H1 (cell line): ENCODE measurements at regions not wholly inside any gene's neighbourhood (a gene's known extent, or its start where the extent isn't known, plus 50 kb on each side); places are given as distances from the start of the nearest gene placed in this dataset.

Source experiments
- CTCF ChIA-PET: fragments of 300-600 bp; sonication (Branson Sonifier 250); formaldehyde crosslinking; loops from one replicate; lab custom pipeline; 2021; ENCODE audit not compliant: partially characterized antibody; lab: Charles Lee
- POLR2A ChIA-PET: fragments of 300-600 bp; sonication (Branson Sonifier 250); formaldehyde crosslinking; loops from one replicate; lab custom pipeline; 2021; ENCODE audit warnings: inconsistent platforms; ENCODE audit not compliant: partially characterized antibody; lab: Charles Lee
- DNase-seq, 2 experiments: peaks; one replicate each; pipeline versions ENCODE4 v3.0.0 to v3.0.0-alpha.2; 2010 to 2022; ENCODE audit warnings: low spot score in 2 of 2, low read depth in 1 of 2, mixed read lengths in 1 of 2
- FAIRE-seq: peaks from 2 replicates; lab custom pipeline; 2011; peaks lifted over from hg19 to GRCh38; lab: Jason Lieb, UNC
- H2AFZ ChIP-seq: 2 replicates; pipeline ENCODE4 v1.8.1; 2012; ENCODE audit warnings: low read length, inconsistent platforms
- H2AK5ac ChIP-seq: 2 replicates; pipeline ENCODE4 v1.6.1; 2013; ENCODE audit warnings: low read depth, low read length
- H2BK120ac ChIP-seq: replicated peaks from 2 replicates; pipeline ENCODE3; 2013; ENCODE audit warnings: low read depth, low read length, inconsistent platforms
- H2BK12ac ChIP-seq: 2 replicates; pipeline ENCODE4 v1.6.1; 2013; ENCODE audit warnings: low read depth, low read length
- H2BK15ac ChIP-seq: 2 replicates; pipeline ENCODE4 v1.6.1; 2013; ENCODE audit warnings: low read length
- H2BK20ac ChIP-seq: 2 replicates; pipeline ENCODE4 v1.6.1; 2013; ENCODE audit warnings: low read length
- H2BK5ac ChIP-seq: 2 replicates; pipeline ENCODE4 v1.6.1; 2013; ENCODE audit warnings: low read depth, low read length
- H3K14ac ChIP-seq: 2 replicates; pipeline ENCODE4 v1.6.1; 2013; ENCODE audit warnings: inconsistent platforms; ENCODE audit not compliant: insufficient read length
- H3K18ac ChIP-seq: 2 replicates; pipeline ENCODE4 v1.6.1; 2013; ENCODE audit warnings: low read length; ENCODE audit errors: extremely low read depth
- H3K23ac ChIP-seq: 2 replicates; pipeline ENCODE4 v1.6.1; 2013; ENCODE audit warnings: inconsistent platforms; ENCODE audit not compliant: insufficient read length
- H3K23me2 ChIP-seq: 2 replicates; pipeline ENCODE4 v1.6.1; 2013; ENCODE audit warnings: low read depth, low read length
- H3K27ac ChIP-seq: 2 replicates; pipeline ENCODE4 v1.6.1; 2011; ENCODE audit warnings: low read depth, low read length, inconsistent platforms
- H3K27me3 ChIP-seq, 4 experiments: replicated peaks in 1 of 4; 1 replicate in 1 of 4; 2 replicates in 3 of 4; pipeline versions ENCODE4 v1.6.1 to v1.8.1; 2011 to 2013; ENCODE audit warnings: low read length in 3 of 4, mild to moderate bottlenecking in 3 of 4, inconsistent platforms in 2 of 4, mixed read lengths in 2 of 4, moderate library complexity in 1 of 4; ENCODE audit not compliant: control insufficient read depth in 3 of 4, insufficient read depth in 3 of 4; ENCODE audit errors: extremely low read depth in 1 of 4
- H3K36me3 ChIP-seq, 4 experiments: 2 replicates each; pipeline versions ENCODE4 v1.6.1 to v1.8.1; 2011 to 2013; ENCODE audit warnings: mild to moderate bottlenecking in 4 of 4, low read length in 3 of 4, moderate library complexity in 2 of 4, control low read depth in 1 of 4, inconsistent platforms in 1 of 4; ENCODE audit not compliant: insufficient read depth in 4 of 4, control insufficient read depth in 2 of 4
- H3K4ac ChIP-seq: replicated peaks from 2 replicates; pipeline ENCODE3; 2013; ENCODE audit warnings: low read length, low read depth, mixed read lengths, inconsistent platforms; ENCODE audit not compliant: insufficient read length
- H3K4me1 ChIP-seq, 4 experiments: replicated peaks in 1 of 4; 1 replicate in 1 of 4; 2 replicates in 3 of 4; pipeline versions ENCODE4 v1.6.1 to v1.8.1; 2011 to 2013; ENCODE audit warnings: low read length in 3 of 4, inconsistent platforms in 2 of 4, mixed read lengths in 1 of 4; ENCODE audit not compliant: insufficient read depth in 4 of 4, control insufficient read depth in 3 of 4
- H3K4me2 ChIP-seq, 2 experiments: 2 replicates each; pipeline versions ENCODE4 v1.6.1 to v1.8.1; 2011 to 2013; ENCODE audit warnings: low read depth in 2 of 2, low read length in 2 of 2, control low read depth in 1 of 2, inconsistent platforms in 1 of 2, mild to moderate bottlenecking in 1 of 2; ENCODE audit not compliant: insufficient read depth in 1 of 2
- H3K4me3 ChIP-seq, 4 experiments: fragments of 200-600, 300-600 bp in 1 of 4; sonication (generic), shearing (Covaris generic), sonication (Bioruptor Twin) in 1 of 4; 2 replicates each; pipeline versions ENCODE4 v1.5.1 to v1.8.1; 2011 to 2016; ENCODE audit warnings: low read length in 4 of 4, low read depth in 3 of 4, control low read depth in 2 of 4, inconsistent platforms in 2 of 4, mild to moderate bottlenecking in 2 of 4, mixed read lengths in 1 of 4, moderate library complexity in 1 of 4; ENCODE audit not compliant: insufficient read depth in 2 of 4; ENCODE audit errors: extremely low read depth in 1 of 4
- H3K56ac ChIP-seq: replicated peaks from 2 replicates; pipeline ENCODE3; 2013; ENCODE audit warnings: low read depth, mild to moderate bottlenecking, mixed read lengths, low read length, inconsistent platforms; ENCODE audit not compliant: insufficient read length
- H3K79me1 ChIP-seq: 2 replicates; pipeline ENCODE4 v1.6.1; 2013; ENCODE audit warnings: low read depth, low read length, control low read depth
- H3K79me2 ChIP-seq, 2 experiments: 2 replicates each; pipeline versions ENCODE4 v1.6.1 to v1.8.1; 2012 to 2013; ENCODE audit warnings: low read length in 2 of 2, mild to moderate bottlenecking in 2 of 2, inconsistent platforms in 1 of 2; ENCODE audit not compliant: insufficient read depth in 2 of 2, control insufficient read depth in 1 of 2
- H3K9ac ChIP-seq, 4 experiments: replicated peaks in 1 of 4; 1 replicate in 1 of 4; 2 replicates in 3 of 4; pipeline versions ENCODE4 v1.6.1 to v1.8.1; 2011 to 2013; ENCODE audit warnings: low read depth in 3 of 4, low read length in 3 of 4, control low read depth in 2 of 4, mild to moderate bottlenecking in 2 of 4, moderate library complexity in 2 of 4, inconsistent platforms in 1 of 4; ENCODE audit errors: extremely low read depth in 1 of 4
- H3K9me3 ChIP-seq, 2 experiments: 2 replicates each; pipeline versions ENCODE4 v1.6.1 to v1.8.1; 2012 to 2013; ENCODE audit warnings: mild to moderate bottlenecking in 2 of 2, moderate library complexity in 2 of 2, control low read depth in 1 of 2, inconsistent platforms in 1 of 2, low read depth in 1 of 2, low read length in 1 of 2, mixed read lengths in 1 of 2; ENCODE audit not compliant: insufficient read depth in 2 of 2
- H4K20me1 ChIP-seq, 2 experiments: replicated peaks in 1 of 2; 2 replicates each; pipeline versions ENCODE3 to v1.8.1; 2011 to 2013; ENCODE audit warnings: inconsistent platforms in 2 of 2, low read length in 2 of 2, mild to moderate bottlenecking in 1 of 2; ENCODE audit not compliant: insufficient read depth in 2 of 2, control insufficient read depth in 1 of 2
- H4K5ac ChIP-seq: 2 replicates; pipeline ENCODE4 v1.6.1; 2013; ENCODE audit warnings: low read length, low read depth, mixed read lengths, inconsistent platforms; ENCODE audit not compliant: insufficient read length
- H4K8ac ChIP-seq: 2 replicates; pipeline ENCODE4 v1.8.0; 2013; ENCODE audit warnings: mild to moderate bottlenecking, moderate library complexity, low read length, inconsistent platforms; ENCODE audit not compliant: insufficient read depth; ENCODE audit errors: extremely low read depth
- H4K91ac ChIP-seq: replicated peaks from 2 replicates; pipeline ENCODE3; 2013; ENCODE audit warnings: low read length, mixed read lengths, inconsistent platforms; ENCODE audit not compliant: insufficient read length
- ASH2L ChIP-seq: fragments of 200-600, 300-600 bp; sonication (generic); IDR thresholded peaks from one replicate; pipeline ENCODE4 v1.7.1; 2017; ENCODE audit warnings: low read length
- CREB1 ChIP-seq: IDR thresholded peaks from 2 replicates; pipeline ENCODE4 v1.6.1; 2012; ENCODE audit warnings: inconsistent platforms
- E2F6 ChIP-seq: IDR thresholded peaks from 2 replicates; pipeline ENCODE4 v1.6.1; 2012; ENCODE audit warnings: inconsistent platforms
- KDM4A ChIP-seq: IDR thresholded peaks from one replicate; pipeline ENCODE4 v1.7.1; 2012; ENCODE audit warnings: low read depth, mild to moderate bottlenecking, moderate library complexity, low read length, inconsistent platforms; ENCODE audit not compliant: severe bottlenecking
- POLR2A ChIP-seq, 2 experiments: IDR thresholded peaks; 1 replicate in 1 of 2; 2 replicates in 1 of 2; pipeline ENCODE4 v1.6.1; 2011; ENCODE audit warnings: low read depth in 2 of 2, low read length in 2 of 2, mild to moderate bottlenecking in 2 of 2; ENCODE audit errors: control extremely low read depth in 1 of 2
- RFX5 ChIP-seq: IDR thresholded peaks from 2 replicates; pipeline ENCODE4 v1.6.1; 2011; ENCODE audit warnings: low read depth, low read length, improper control_type of control experiment, borderline replicate concordance
- RXRA ChIP-seq: IDR thresholded peaks from 2 replicates; pipeline ENCODE4 v1.6.1; 2011; ENCODE audit warnings: low read depth, mild to moderate bottlenecking, low read length, moderate library complexity; ENCODE audit not compliant: insufficient read depth
- TAF1 ChIP-seq: IDR thresholded peaks from 2 replicates; pipeline ENCODE4 v1.6.1; 2011; ENCODE audit warnings: mild to moderate bottlenecking, low read depth, low read length
- WGBS, 2 experiments: shearing (Covaris generic) in 1 of 2; methylation state at CpG; one replicate each; pipeline versions ENCODE4 v1.1.6 to v1.1.7; 2013 to 2015; ENCODE audit warnings: low lambda C conversion rate in 2 of 2, mixed read lengths in 2 of 2, inconsistent platforms in 1 of 2, low coverage in 1 of 2, missing lambda C conversion rate in 1 of 2; ENCODE audit not compliant: insufficient replicate concordance in 2 of 2, insufficient coverage in 1 of 2, insufficient read length in 1 of 2; ENCODE audit errors: extremely low coverage in 1 of 2, missing lambda C conversion rate in 1 of 2; 5-methylcytosine and 5-hydroxymethylcytosine counted together

DNA sequence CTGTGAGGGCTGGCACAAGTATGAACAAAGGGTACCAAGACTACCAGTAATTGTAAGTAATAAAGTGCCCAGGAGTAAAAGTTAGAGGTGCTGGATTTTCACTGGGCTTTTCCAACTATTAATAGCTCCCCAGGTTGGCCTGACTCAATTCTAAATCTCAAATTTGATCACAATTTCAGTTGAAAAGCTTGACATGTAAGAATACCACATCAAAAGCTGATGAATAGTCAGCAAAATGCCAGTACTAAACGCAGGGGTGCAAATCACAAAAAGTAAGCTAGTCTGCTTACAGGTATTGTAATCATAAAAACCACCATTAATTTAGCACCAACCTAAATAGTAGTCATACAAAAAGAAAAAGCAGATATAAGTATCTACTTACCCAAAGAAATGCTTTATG is 917.5 kb downstream of the NLGN4Y start:
- no peak overlapping the region for H2BK15ac ChIP-seq
- no peak overlapping the region for H3K14ac ChIP-seq
- H3K36me3 ChIP-seq = no peaks in the 10 kb centered on the region; a peak in 1 of 8 replicates
- H4K8ac ChIP-seq = no peak overlapping the region
- H3K4ac ChIP-seq = no peak overlapping the region
- H3K27me3 ChIP-seq = no peaks in the 10 kb centered on the region
- no peaks in the 10 kb centered on the region for H3K79me2 ChIP-seq
- POLR2A ChIA-PET = no interaction called here
- no peak overlapping the region for H2BK5ac ChIP-seq
- no peaks in the 10 kb centered on the region for H3K79me1 ChIP-seq
- no peak overlapping the region for H2BK20ac ChIP-seq
- H4K91ac ChIP-seq = no peak overlapping the region
- no peak overlapping the region for H3K4me3 ChIP-seq
- H4K5ac ChIP-seq = no peak overlapping the region
- H3K9ac ChIP-seq = no peak overlapping the region
- no peak overlapping the region for H2AFZ ChIP-seq
- DNase-seq (no peak), FAIRE-seq (no peak)
- H3K4me1 ChIP-seq = peaks cover 0 to 4% (median 0%) of the 10 kb centered on the region in 4 experiments; a peak in 2 of 7 replicates
- WGBS, 2 experiments = 92% methylated on average over 1 of the region's 1 CpG; no CpG with 5 or more reads in 1 of the 2 experiments
- no peak overlapping the region for H2BK120ac ChIP-seq
- no peak overlapping the region for H3K27ac ChIP-seq
- no peaks in the 10 kb centered on the region for H4K20me1 ChIP-seq
- no peaks in the 10 kb centered on the region for H3K23me2 ChIP-seq
- no peak overlapping the region for H2BK12ac ChIP-seq
- TF ChIP-seq KDM4A (no peak), TAF1 (no peak), CREB1 (no peak), ASH2L (no peak), RFX5 (no peak), POLR2A (IDR thresholded peaks at IDR 0.05; ENCODE audit: control extremely low read depth in 1 of 2, low read depth in 2 of 2, low read length in 2 of 2) (no peak), E2F6 (no peak), RXRA (no peak)
- H3K4me2 ChIP-seq = no peak overlapping the region
- no peak overlapping the region for H3K18ac ChIP-seq
- no peak overlapping the region for H3K56ac ChIP-seq
- no peak overlapping the region for H3K23ac ChIP-seq
- no peak overlapping the region for H2AK5ac ChIP-seq
- CTCF ChIA-PET = interaction anchor here (0.9 kb wide), 1 partner anchor 36 kb away, joined by 3 read pairs; no protein-coding TSS in a partner anchor
- H3K9me3 ChIP-seq = peaks cover 4 to 15% of the 10 kb centered on the region in 2 experiments; a peak in 1 of 4 replicates
